T-helper 2 cell treated with Interferon-gamma antibody and Interleukin-4, amounts not matched to agents 100 ng/mL and 5 ng/mL, for 36 hours (primary cell): ENCODE measurements at regions not wholly inside any gene's neighbourhood (a gene's known extent, or its start where the extent isn't known, plus 50 kb on each side); places are given as distances from the start of the nearest gene placed in this dataset.
"Not testable (repeated sequence)": the region's sequence is repeated elsewhere in the genome, so short reads cannot be mapped to it uniquely, and the experiment has no call there.

Experiments used
- intact Hi-C: fragments of 100-400 bp; cut with micrococcal nuclease; formaldehyde crosslinking; loops from one replicate; pipeline ENCODE4 v1.15.1; 2023

DNA sequence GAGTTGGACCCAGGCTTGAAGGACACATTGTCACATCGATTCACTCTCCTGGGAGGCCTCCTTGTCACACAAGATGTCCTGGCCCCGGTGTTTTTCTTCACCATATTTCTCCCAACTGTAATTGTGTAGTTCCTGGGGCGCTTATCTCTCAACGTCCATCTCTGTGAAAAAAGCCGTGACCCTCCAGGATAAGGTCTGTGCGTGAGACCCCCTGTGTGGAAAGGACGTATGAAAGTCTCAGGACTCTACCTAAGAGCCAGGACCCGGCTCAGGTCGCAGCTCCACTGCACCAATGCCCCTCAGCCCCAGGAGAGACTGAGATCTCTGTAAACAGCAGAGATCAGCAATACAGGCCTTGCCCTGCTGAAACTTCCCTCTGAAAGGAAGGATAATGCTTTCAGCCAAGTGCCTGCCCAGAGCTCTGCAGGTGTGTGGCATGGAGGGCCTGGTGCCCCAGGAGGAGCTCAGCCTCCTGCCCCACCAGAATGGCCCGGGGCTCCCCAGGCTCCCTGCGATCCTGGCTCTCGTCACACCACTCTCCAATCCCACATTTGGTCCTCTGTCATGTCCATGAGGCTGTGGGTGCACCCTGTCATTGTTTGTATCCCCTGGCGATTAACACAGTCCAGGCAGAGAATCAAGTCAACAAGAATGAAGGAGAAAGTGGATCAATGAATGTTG lies 119.2 kb upstream of the TMEM45B start:
- intact Hi-C loops = loop anchor here (1.0 to 5.0 kb wide), 3 partner anchors 319 to 580 kb away; partner anchors contain the start of gene BARX2

DNA sequence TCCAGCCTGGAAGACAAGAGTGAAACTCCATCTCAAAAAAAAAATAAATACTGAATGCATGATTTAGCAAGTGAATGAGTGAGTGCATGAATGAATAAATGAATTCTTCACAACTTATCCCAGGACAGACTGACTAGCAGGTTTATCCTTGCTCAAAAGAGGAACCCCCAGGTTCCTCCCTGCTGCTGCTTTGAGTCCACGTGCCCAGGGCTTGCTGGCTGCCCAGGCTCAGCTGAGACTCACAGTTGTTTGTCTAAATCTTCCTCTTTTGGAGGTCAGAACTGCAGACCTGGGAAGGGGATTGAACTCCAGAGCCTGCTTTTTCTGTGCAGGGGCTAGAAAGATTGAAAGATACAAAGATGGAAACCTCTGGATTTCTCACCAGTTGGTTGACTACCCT lies 117.4 kb upstream of the TMEM45B start:
- intact Hi-C loops = loop anchor here (5.0 kb wide), 1 partner anchor 321 kb away; the partner anchor contains the start of gene BARX2

DNA sequence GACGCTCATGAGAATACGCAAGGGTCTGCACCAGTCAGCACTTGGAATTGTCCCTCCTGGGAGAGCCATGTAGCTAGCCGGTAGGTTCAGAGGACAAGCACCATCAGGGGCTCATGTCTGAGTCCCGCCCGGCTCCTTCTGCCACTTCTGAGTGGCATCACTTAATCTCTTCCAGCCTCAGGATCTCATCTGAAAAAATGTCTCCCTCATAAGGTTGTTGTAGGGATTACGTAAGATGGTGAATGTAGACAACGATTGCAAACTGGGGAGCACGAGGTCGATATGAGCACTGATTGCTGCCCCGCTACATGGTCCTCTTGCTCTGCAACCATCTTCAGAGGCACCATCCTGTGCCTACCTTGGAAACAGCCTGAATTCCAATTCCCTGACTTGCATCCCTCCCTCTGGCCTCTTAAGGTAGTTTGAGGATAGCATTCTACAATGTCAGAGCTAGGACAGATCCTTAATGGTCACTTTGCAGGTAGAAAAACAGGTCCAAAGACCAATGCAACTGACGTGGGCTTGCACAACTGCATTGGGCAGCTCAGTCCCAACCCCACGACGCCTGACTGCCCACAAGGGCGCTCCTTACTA lies 115.8 kb upstream of the TMEM45B start:
- intact Hi-C loops = loop anchor here (5.0 kb wide), 1 partner anchor 323 kb away; the partner anchor contains the start of gene BARX2

GRCh38 chr11:129700701-129701100 lies 114.9 kb upstream of the TMEM45B start:
- intact Hi-C loops = no loop called here

GRCh38 chr11:129701706-129702105 lies 113.9 kb upstream of the TMEM45B start:
- intact Hi-C loops = no loop called here

GRCh38 chr11:129702410-129703398 lies 112.9 kb upstream of the TMEM45B start:
- intact Hi-C loops = no loop called here

DNA sequence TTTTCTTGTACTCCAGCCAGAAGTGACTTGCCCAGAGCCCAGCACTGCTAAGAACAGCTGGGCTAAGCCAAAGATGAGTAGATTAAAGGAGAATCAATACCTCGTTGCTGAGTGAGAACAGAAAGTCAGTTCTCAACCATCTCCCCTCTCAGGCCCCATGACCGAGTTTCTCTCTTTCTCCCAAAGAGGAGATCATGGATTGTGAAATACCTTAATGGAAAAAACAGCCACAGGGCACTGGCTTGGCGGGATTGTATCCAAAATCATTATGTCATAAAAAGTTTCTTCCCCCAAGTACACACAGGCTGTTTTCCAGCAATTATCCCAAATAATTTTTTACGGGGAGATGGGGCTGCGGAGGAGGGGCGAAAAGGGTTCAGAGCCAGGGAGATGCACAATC lies 111.8 kb upstream of the TMEM45B start:
- intact Hi-C loops = no loop called here

GRCh38 chr11:129704831-129705230 lies 110.8 kb upstream of the TMEM45B start:
- intact Hi-C loops = no loop called here

DNA sequence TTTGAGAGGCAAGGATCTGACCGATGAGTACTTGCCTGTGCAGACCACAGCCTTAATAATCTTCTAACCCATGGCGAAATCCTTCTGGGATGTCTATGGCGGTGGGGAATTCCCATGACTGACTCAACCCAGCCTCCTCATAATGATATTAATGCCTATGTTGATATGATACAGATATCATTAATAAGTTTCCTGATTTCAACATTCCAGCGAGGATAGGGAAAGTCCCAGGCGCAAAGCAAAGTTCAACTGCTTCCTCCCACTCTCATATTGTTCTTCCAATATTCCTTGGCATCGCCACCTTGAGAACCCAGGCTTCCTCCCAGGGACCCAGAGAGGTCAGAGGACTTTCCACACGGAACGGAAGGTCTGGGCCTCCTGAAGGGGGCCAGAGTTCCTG lies 110.3 kb upstream of the TMEM45B start:
- intact Hi-C loops = no loop called here

- intact Hi-C loops = no loop called here
Measured at GRCh38 chr11:129705933-129706332, 109.7 kb upstream of the TMEM45B start.

DNA sequence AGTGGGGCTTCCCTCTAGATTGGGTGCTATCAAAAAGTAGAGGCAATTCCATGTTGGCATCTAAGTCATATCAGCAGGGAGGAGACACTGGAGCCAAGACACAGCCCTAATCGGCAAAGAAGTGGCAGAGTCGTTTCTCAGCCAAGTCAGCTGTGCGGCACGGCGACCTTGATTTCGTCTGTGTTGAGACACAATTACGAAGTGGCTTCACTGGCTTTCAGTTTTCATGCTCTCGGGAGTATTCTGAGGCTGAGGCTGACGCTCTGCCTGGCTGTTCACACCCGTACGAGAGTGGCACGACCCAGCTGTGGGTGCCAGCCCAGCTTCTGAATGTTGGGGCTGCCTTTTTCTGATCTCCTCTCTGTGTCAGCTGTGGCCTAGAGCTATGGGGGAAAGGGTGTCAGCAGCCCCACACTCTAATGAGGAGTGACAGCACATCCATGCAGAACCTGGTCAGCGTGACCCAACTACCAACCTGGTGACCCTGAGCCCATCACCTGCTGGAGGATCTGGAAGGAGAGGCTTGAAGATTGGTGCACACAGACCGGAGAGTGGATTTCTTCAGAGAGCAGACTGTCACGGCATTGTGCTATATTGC lies 105.7 kb upstream of the TMEM45B start:
- intact Hi-C loops = no loop called here

GRCh38 chr11:129710423-129710822 lies 105.2 kb upstream of the TMEM45B start:
- intact Hi-C loops = no loop called here

GRCh38 chr11:129711760-129712159 lies 103.9 kb upstream of the TMEM45B start:
- intact Hi-C loops = no loop called here

DNA sequence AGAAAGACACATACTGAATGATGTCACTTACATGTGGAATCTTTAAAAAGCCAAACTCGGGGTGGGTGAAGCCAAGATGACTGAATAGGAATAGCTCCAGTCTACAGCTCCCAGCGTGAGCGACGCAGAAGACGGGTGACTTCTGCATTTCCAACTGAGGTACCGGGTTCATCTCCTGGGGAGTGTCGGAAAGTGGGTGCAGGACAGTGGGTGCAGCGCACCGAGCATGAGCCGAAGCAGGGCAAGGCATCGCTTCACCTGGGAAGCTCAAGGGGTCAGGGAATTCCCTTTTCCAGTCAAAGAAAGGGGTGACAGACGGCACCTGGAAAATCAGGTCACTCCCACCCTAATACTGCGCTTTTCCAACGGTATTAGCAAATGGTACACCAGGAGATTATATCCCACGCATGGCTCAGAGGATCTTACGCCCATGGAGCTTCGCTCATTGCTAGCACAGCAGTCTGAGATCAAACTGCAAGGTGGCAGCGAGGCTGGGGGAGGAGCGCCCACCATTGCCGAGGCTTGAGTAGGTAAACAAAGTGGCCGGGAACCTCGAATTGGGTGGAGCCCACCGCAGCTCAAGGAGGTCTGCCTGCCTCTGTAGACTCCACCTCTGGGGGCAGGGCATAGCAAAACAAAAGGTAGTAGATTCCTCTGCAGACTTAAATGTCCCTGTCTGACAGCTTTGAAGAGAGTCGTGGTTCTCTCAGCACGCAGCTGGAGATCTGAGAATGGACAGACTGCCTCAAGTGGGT lies 103.0 kb upstream of the TMEM45B start:
- intact Hi-C loops = not testable (repeated sequence)

- intact Hi-C loops = no loop called here
Measured at GRCh38 chr11:129719037-129719436, 96.6 kb upstream of the TMEM45B start.

DNA sequence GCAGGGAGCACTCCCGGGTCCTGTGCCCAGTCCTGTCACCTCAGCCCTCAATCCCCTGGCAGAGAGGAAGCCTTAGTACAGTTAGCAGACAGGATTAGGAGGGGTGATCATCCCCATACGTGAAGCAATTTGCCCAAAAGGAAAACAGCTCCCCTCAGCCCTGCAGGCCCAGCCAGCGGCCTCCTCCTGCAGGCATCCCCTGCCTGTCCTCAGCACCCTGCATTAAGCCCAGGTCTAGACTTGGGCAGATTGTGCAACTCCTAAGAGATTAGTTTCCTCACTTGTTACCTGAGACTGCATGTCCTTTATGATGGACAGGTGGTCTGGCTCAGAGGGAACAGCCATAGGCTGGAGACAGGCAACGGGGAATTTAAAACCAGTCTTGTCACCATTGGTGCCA lies 95.5 kb upstream of the TMEM45B start:
- intact Hi-C loops = no loop called here

DNA sequence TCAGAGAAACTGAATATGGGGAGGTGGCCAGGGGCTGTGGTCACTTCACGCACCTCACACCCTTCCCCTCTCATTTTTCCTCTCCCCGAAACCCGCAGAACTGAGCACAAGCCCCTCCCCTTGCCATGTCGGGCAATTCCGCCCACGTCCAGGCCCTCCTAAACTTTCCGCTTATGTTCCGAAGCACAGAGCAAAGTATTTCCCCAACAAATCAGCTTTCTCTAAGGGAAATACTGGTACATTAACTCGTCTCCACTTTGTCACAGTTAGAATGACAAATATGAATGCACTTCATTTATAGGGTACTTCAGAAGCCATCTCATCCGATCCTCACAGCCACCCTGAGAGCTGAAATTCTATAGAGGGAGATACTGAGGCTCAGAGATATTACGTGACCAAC lies 94.7 kb upstream of the TMEM45B start:
- intact Hi-C loops = no loop called here

DNA sequence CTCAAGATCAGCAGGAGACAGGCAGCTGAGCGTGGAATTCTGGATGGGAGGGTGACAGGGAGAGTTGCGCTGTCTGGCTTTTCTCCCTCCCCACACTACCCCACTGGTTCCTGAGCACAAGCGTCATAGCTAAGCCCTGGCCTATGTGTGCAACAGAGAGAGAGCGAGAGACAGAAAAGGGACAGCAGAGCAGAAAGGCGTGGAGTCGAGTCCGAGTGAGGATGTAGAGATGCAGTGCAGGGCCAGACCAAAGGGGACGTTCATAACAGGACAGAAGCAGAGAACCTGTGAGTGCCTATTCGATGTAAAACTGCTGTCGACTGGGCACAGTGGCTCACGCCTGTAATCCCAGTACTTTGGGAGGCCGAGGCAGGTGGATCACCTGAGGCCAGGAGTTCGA lies 94.0 kb upstream of the TMEM45B start:
- intact Hi-C loops = no loop called here

DNA sequence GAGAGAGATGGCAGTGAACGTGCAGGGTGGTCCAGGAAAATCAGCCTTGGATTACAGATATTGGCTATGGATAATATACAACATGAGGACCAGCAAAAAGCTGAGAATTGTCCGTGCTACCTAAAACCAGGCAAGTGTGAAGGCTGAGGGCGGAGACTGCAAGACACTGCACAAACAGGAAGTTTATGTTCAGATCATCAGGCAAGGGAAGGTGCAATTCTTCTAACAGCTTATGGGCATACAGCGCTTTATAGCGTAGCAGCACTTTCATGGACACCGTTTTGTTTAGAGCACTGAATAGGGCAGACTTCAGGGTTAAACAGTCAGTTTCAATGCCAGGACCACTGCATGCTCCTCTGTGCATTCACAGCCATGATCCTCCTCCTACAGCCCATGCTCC lies 93.1 kb upstream of the TMEM45B start:
- intact Hi-C loops = no loop called here

GRCh38 chr11:129723146-129723760 lies 92.4 kb upstream of the TMEM45B start:
- intact Hi-C loops = no loop called here
